ENCODE measurements at regions not wholly inside any gene's neighbourhood (a gene's known extent, or its start where the extent isn't known, plus 50 kb on each side); places are given as distances from the start of the nearest gene placed in this dataset.

DNA sequence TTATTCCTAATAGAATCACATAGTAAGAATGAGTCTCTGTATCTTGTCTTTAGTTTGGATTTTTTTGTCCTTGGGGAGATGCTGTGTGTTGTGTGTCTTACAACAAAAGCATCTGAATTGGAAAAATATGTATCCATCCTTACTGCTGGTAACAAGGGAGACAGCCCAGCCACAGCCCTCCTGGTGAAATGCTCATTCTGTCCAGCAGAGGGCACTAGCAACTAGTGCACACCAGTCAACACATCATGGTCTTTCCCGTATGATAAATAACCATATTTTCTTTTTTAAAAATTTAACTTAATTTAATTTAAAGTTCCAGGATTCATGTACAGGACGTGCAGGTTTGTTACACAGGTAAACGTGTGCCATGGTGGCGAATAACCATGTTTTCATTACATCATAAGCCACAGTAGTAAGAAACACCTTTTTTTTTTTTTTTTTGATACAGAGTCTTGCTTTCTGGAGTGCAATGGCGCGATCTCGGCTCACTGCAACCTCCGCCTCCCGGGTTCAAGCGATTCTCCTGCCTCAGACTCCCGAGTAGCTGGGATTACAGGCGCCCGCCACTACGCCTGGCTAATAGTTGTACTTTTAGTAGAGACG is 245.1 kb downstream of the PTBP2 start:
- peak; percentile 86 for DNase-seq

DNA sequence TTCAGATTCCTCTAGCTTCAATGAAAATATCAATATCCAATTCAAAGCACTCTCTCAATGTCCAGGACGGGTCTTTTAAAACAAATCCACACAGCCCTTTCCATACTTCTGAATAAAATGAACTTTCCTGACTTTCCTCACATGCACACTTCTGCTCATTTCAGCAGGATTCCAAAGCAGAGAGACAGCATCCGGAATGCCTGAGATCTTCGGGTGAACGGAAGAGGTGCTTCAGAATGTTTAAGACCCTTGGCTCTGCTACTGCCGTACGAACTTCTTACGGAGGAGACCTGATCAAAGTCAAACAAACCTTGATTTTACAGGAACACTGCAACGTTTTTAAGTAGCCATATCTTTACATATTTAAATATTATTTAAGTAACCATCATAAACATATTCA is 245.7 kb downstream of the PTBP2 start:
- no peak for DNase-seq

DNA sequence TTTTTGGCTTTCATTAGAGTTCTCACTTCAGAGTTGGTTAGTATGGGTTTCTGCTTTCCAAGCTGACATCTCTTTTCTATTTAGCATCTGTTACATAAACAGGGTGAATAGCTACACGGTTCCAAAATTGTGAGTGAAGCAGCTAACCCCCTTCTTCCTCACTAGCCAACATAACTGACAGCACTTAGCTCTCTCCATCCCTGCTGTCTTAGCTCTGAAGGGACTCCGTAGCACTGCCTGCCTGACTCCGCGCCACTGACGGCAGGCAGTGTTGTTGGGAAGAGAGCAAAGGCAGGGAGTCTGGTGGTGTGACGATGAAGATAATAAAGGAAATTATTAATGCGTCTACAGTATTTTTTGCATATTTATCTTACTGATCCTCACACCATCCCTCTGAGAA is 247.0 kb downstream of the PTBP2 start:
- DNase-seq: no peak

DNA sequence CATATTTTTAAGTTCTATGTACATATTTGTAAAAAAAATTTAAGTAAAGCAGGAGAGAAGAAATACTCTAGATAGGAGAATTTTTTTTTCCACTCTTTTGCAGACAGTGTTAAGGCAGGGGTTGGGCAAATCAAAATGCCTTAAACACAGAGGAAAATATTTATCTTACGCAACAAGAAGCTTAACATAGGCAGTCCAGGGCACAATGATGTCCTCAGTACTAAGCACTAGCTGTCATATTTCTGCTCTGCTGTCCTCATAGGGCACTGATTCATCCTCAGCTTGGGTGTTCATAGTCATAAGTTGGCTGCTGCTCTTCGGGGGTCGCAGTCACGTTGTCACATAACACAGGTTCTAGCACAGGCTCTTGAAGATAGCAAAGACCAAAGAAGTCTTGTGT is 247.4 kb downstream of the PTBP2 start:
- DNase-seq: no peak

DNA sequence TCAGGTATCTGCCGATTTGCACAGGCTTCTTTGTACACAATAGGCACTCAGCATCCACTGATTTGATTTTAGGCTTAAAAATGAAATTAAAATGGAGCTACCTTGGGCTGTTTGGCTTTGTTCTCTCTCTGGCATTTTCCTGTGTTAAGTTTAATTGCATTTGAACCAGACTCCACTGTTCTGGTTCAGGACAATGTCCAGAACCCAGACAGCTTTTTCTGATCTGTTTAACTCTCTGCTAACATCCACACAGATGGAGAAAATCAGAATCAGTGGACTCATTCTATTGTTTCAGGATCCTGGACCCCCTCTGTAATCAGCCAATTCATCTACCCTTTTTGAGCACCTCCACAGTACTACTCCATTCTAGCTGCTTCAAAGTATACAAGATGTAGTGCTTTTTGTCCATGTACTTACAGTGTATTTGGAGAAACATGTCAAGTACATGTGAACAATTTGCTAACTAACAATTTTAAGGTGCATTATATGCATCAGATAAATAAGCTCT is 248.1 kb downstream of the PTBP2 start:
- DNase-seq: no peak

DNA sequence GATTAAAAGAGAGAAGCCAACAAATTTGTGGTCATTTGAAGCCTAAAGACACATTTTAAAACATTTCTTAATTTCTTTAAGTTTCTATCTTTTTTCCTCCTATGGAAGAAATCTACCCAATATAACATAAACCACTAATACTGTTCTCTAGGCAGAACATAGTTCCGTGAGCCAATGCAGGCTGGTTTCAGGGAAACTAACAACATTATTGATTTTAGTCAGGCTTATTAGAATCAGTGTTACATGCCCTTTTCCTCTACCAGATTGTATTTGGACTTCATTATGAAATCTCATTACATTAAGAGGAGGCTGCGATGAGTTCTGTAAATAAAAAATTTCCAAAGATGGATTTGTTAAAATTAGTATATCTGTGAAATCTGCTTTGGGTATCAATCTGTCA is 249.9 kb downstream of the PTBP2 start:
- DNase-seq: no peak

DNA sequence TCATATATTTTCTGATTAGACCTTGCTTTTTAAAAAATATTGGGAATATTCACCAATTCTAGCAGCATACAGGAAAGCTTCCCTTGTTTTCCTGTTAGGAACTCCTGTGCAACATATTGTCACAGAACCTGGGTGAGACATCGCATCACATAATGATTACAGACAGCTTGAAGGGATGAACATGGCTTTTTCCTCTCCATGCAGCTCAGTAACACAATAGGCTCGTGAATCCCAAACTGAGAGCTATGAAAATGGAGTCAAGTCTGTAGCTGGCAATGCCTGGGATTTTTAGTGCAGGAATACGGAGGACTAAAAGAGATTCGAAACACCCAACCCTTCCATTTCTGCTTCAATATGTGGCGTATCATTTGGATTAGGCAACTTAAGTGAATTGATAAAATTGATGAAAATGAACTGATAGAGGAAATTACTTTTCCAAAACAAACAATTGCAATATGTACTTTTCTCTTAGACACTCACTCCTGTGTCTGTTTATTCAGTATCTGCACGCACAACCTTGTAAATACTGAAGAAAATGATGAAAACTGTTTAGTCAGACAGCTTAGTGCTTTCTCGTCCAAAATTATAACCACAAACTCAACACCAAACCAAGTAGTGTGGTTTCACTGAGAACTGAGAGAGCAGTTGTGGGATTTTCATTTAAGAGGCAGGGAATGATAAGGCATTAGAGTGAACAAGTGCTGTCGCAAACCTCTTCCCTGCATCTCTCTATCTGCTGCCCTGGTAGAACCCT is 250.4 kb downstream of the PTBP2 start:
- DNase-seq: no peak

DNA sequence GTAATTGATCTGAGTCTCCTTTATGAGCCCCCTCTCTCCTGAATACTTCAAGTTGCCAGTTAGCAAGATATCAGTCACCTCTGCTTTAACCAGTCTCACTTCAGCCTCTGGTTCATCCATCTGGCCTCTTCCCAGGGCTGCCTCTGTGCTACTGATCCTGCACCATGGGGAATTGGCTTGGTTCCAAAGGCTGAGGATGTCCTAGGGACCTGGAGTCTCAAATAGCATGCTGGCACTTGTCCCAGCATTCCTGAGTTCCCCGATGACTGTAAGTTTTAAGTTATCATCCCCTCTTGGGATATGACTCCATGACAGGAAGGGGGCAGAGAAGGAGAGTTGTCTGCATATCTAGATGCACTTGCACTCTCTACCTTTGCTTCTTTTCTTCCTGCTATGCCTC is 252.0 kb downstream of the PTBP2 start:
- DNase-seq: no peak

DNA sequence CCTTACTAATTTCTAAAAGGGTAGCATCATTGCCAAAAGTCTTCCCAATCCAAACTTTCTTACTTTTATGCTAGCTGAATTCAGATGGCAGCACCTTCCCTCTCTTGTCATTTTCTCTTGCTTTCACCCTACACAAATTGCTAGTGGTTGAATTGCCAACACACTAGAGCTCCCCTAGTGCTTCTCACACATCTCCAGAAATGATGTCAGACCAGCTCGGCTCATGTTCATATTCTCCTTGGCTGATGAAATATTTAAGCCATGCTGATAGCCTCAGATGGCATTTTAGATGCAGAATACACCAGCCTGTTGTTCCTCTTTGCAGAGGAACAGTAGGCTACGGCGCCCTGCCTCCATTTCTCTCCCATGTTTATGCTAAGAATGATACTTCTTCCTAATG is 256.9 kb downstream of the PTBP2 start:
- no peak for DNase-seq

DNA sequence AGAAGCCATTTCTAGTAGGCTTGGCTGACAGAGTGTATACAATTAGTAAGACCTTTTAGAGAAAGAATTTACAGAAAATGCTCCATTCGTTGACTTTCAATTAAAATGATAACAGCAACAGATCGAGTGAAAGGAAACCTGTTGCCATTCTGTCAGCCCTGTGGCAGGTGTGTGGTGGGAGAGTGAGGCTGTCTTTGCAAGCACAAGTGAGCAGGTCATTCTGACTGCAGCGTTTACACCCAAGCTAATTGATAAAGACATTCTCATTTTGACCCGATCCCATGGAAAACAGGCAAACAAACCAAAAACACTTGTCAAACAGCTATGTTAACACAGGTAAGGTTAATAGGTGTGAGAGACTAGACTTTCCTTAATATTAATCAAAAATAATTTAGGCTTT is 257.3 kb downstream of the PTBP2 start:
- DNase-seq: no peak

DNA sequence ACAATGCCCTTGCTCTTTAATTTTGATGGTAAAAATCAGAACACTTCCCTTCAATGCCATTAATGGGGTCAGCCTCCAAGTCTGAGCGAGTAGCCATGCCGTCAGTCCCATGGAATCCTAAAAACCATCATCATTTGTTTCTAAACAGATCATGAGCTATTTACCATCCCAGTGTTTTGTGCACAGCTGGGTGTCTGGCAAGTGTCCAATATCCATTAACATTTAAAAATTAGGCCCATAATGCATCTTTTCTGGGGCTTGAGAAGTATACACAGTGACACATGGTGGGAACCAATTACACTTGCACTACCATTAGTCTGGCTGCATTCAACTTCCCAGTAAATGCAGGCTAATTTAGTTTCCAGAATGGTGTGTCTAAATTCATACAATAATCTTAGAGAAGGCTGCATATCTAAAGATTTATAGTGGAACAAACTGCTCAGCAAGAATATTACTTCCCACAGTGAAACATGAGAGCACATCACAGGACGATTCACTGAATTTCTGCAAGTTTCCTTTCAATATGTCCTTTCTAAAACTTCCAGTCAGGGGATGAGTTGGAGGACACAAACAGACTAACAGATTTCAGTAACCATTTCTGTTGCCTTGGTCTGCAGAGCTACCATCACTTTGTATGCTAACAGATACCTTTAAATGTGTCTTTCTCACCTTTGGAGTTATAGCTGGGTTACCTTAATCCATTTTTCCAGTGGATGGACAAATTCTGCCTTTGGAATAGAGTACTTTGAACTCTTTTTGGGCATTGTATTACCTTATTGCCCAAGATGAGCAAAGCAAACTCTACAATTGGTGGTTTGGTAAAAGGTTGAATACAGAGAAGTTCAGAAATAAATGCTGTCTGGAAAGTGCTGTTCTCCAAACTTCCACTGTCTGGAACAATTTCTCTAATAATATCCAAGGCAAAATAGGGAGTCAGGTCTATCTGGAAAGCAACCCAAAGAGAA is 258.0 kb downstream of the PTBP2 start:
- DNase-seq: no peak

DNA sequence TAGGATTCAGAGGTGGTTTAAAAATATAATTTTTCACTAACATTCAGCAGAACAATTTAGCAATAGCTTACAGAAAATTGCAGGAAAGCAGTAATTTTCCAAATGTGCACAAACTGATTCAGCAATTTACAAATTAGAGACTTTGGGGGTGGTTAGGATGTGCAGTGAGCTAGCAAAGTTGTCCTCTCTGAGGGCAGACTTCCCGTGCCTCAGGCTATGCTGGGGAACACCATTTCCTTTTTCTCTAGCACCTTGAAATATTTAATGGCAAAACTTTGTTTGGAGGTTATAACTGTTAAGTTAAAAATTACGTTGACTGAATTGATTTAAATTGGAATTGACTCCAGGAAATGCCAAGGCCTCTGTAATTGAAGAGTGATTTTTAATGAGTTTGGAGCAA is 258.9 kb downstream of the PTBP2 start:
- no peak for DNase-seq

DNA sequence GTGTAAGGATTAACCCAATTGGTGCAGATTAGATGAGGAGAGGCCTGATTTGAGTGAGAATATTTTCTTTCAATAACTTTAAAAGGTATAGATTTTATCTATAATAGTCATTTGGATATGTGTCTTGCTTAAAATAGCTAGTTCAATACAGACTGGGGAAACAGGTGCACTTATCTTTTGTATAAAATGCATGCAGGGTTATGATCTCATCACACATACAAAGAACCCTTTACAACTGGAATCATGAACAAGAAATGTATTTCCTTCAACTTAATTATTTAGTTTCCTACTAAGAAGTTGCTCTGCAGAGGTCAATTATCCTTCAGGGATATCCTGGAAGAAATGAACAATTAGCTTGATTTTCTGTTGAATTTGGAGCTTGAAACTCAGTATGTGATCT is 259.6 kb downstream of the PTBP2 start:
- no peak for DNase-seq

DNA sequence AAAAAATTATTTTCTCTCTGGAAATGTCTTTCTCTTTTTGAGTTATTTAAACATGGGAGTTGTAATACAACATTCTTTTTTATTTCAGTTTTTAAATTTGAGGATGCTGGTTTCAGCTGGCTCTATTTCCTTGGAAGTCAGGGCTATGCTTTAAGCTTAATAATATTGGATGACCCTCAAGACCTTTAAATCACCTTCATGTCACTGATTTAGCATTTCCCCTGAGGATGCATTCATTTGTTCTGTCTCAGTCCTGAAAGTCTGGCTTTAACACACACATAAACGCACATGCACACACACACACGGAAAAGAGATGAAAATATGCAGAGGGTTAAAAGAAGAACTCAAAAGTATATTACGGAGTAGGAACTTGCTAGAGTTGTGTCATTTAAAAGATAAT is 260.5 kb downstream of the PTBP2 start:
- DNase-seq: no peak

DNA sequence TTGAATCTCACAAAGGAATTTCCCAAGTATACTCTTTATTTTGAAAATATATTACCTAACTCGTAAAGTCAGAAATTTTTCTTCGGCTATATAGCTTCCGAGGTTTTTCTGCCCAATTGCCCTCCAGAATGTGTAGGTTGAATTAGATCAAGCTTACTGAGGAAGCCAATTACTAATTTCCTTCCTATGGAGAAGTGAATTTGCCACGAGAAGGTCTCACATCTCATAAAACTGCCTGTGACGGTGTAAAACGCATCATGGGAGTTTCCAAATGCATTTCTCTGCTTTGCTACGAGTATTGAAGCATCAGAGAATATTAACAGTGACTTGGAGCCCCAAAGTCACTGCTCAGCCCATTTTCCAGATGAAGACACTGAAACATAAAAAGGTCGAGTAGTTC is 262.3 kb downstream of the PTBP2 start:
- DNase-seq: no peak

DNA sequence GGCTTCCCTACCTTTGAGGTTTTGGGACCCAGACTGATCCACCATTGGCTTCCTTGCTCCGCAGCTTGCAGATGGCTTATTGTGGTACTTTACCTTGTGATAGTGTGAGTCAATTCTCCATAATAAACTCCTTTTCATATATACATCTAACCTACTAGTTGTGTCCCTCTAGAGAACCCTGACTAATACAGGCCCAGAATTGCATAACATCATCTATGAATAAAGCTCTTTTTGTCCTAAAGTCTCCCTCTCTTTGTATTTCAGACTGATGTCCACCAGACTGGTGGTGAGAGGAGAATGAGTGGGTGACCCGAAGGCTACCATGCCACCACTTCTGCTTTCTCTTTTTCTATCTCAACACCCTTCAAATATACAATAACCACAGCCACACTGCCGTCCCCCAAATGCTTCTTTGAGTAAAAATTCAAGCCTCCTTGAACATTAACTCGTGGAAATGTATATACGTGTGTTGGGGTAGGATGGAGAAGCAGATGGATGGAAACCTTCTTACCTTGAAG is 265.7 kb downstream of the PTBP2 start:
- DNase-seq: no peak

DNA sequence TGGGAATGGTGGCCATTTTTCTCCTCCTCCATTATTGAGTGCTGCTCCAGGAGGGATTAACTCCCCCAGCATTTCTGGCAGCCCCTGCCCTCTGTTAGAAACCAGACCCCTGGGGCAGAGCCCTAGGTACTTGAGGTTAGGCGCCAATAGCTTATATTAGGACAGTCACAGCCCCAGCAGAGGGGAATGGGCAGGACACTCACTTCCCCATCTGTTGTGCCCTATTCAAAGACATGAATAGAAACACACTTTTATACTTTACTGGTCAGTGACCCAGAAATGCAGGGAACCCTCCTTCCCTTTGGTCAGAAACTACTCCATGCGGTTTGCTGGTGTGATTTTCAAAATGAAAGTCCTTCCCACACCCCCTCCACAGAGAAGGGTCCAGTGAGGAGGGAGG is 267.7 kb downstream of the PTBP2 start:
- no peak for DNase-seq

DNA sequence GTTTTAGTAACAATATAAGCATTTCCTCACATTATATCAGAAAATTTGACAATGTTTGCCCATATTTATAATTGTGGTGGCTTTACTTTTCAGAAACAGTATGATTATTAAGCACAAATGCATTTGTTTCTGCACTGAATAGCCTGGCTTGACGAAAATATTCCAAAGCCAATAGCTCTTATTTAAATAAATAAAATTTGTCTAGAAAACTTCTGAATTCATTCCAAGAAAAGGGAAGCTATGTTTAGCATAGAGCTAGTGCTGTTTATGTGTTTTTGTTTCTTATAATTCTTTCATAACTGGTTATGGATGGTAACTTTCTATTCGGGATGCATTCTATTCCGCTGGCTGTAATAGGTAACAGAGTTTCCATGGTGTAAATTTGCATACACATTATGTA is 268.6 kb downstream of the PTBP2 start:
- DNase-seq: no peak

DNA sequence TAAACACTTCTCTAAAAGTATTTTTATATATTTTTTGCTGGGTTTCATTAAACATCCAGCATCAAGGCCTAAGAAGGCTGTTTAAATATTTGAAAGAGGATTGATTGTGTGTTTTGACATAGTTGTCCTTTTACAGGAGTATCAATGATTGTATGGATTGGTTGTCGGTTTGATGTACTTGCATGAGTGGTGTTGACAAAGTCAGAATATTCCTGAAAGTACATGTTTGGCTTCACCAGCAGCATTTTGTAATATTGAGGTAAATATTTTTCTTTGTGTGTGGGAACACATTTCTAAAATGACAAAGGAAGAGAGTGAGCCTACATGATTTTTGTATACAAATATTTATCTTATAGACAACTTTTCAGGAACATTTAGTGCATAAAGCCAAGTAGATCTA is 269.7 kb downstream of the PTBP2 start:
- DNase-seq: no peak

DNA sequence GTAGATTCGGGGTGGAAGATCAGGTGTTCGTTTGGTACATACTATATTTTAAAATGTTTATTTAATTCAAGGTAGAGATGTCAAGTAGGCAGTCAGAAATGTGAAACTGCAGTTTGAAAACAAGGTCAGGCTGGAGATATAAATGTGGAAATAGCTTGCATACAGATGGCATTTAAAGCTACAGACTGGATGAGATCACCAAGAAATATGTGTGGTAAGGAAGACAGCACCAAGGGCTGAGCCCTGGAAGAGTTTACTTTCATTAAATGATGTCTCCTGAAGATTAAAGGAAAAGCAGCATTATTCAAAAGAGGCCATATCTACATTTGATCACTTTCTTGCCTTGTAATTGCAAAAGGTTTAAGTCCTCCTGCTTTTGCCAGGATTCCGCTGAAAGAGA is 271.3 kb downstream of the PTBP2 start:
- no peak for DNase-seq

DNA sequence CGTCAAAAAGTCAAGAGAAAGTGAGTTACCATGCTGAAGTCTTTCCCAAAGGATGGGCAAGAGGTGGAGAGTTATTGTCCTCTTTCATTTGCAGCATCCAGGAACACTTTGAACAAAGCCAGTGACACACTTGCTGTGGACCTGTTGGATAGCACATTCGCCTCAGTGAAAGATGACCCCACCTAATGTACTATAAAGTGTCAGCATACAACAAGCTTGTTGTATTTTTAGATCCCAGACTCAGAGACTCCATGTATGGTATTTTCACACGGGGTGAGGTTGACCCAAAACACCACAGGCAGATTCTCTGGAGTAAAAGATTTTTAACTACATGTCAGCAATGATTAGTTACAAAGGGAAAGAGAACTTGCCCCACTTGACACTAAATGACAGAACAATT is 273.8 kb downstream of the PTBP2 start:
- DNase-seq: no peak

DNA sequence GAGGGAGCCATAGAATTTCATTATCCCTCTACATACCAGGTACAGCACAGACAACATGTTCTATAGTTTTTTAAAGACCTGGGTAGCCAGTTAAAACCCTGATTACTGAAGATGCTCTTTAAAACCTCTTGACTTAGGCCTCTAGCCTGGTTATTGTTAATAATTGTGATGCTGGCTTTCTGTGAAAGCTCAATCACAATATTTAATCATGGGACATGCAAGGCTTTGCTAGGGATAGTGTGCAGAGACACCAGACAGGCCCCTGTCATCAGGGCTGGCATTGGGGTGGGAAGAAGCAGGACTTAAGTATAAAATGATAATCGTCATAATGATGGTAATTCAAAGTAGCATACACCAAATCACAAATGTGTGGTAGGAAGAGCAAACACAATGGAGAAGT is 274.4 kb downstream of the PTBP2 start:
- DNase-seq: no peak

DNA sequence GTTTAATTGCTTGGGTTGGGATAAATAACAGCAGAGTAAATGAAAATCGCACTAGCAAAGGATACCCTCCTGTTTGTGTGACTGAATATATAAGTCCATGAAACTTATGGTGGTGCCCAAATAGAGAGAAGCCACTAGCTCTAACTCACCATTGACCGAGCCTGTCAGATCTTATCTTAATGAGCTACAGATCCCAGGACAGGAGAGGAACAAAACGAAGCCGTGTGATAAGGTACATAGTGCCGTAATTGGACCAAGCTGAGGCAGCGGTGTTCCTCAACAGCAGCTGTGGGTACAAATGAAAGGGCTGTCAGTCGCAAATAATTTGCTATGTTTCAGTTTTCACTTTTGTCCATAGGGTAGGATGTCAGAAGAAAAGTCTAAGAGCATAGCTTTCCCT is 276.1 kb downstream of the PTBP2 start:
- no peak for DNase-seq
